ENCODE measurements at regions not wholly inside any gene's neighbourhood (a gene's known extent, or its start where the extent isn't known, plus 50 kb on each side); places are given as distances from the start of the nearest gene placed in this dataset.
A peak's percentile ranks its signal among the peaks of the same experiment; 100 is the strongest.

DNA sequence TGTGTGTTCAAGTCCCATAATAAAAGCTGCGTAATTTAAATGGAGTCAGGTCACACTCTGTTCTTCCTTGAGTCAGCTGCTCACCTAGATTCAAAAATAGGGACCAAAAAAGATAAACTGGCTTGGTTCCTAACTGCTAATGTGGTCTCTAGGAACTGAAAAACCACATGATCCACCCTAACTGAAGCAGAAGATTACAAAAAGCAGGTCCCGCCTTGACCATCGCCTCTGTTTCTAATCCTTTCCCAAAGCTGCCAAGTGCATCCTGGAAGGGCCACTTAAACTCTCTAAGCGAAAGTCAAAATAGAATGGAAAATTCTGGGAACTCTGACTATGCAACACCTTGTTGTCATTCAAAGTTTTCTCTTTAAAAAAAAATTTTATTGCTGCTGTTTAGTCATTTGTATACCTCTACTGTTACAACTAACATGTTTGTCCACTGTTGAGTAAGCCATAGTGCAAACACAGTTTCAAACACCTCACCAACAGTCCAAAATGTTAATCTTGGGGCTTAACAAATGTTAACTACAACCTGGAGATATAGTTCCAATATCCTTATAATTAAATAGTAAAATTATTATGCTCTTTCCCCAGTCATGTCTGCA is 88.9 kb upstream of the THBS1 start:
- Histone ChIP-seq H3K4me3 (no peak overlapping the region), H3K9me3 (no peaks in the 10 kb centered on the region), H3K27me3 (no peaks in the 10 kb centered on the region), H3K27ac (peak overlapping the region; percentile 43), H3K36me3 (no peaks in the 10 kb centered on the region), H3K4me1 (peaks cover 19% of the 10 kb centered on the region)
- no peak for TF ChIP-seq POLR2A (IDR thresholded peaks at IDR 0.05)
- TF ChIP-seq, protein P1, sequence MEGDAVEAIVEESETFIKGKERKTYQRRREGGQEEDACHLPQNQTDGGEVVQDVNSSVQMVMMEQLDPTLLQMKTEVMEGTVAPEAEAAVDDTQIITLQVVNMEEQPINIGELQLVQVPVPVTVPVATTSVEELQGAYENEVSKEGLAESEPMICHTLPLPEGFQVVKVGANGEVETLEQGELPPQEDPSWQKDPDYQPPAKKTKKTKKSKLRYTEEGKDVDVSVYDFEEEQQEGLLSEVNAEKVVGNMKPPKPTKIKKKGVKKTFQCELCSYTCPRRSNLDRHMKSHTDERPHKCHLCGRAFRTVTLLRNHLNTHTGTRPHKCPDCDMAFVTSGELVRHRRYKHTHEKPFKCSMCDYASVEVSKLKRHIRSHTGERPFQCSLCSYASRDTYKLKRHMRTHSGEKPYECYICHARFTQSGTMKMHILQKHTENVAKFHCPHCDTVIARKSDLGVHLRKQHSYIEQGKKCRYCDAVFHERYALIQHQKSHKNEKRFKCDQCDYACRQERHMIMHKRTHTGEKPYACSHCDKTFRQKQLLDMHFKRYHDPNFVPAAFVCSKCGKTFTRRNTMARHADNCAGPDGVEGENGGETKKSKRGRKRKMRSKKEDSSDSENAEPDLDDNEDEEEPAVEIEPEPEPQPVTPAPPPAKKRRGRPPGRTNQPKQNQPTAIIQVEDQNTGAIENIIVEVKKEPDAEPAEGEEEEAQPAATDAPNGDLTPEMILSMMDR (IDR thresholded peaks at IDR 0.05) = no peak
- no peak for TF ChIP-seq POLR2AphosphoS5 (IDR thresholded peaks at IDR 0.05; ENCODE audit: insufficient read depth in 1 of 2, low read depth in 1 of 2)
- intact Hi-C loops (cut with DNase I) = loop anchor here (10.0 kb wide), 1 partner anchor 83 kb away; no protein-coding TSS in a partner anchor
- DNase-seq (ENCODE audit: extremely low spot score in 2 of 2) = no peak

DNA sequence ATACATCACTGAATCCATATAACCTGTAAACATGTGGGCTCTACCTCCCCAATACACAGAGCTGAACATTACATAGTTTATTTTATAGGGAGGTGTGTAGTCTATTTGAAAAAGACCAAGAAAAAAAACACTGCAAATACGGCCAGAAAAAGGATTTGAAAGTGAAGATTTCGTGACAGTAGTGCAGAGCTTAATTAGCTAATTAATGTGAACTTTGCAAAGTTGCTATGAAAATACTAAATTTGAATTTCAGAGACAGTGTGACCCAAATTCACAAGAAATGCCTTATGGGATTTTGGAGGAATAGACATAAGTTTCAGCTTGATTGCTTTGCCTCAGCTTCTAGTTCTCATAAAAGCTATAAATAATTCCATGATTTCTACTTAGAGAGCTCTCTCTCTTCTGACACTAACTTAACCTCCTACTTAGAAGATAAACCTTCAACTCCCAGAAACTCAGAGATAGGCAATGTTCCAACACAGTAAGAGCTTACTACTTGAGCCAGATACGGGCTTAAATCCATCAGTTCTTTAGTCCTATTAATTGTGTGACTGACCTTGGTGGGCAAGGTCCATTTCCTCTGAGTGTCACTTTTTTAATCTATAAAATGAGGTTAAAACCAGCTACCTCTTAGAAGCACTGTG is 87.3 kb upstream of the THBS1 start:
- TF ChIP-seq POLR2AphosphoS5 (IDR thresholded peaks at IDR 0.05; ENCODE audit: insufficient read depth in 1 of 2, low read depth in 1 of 2) = no peak
- TF ChIP-seq POLR2A (IDR thresholded peaks at IDR 0.05) = no peak
- TF ChIP-seq, protein P1 (IDR thresholded peaks at IDR 0.05) = no peak
- intact Hi-C loops (cut with DNase I) = loop anchor here (10.0 kb wide), 1 partner anchor 81 kb away; no protein-coding TSS in a partner anchor
- peaks cover 5% of the 10 kb centered on the region for H3K4me1 ChIP-seq

DNA sequence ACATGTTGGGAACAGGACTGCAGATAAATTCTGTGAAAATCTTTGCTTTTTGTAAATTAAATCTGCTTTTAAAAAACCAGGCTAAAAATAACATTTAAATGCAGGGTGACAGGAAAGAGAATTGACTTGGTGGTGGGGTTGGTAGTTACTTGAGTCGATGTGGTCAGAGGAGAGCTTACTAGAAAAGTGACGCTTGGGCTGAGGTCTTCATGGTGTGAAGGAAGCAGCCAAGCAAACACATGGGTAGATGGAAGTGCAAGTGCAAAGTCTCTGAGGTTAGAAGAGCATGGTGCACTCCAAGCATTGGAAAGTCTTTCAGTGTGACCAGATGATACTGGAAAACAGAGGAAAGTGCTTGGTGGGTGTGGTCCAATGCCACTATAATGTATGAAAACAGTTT is 86.4 kb upstream of the THBS1 start:
- Histone ChIP-seq H3K4me1 (peaks cover 5% of the 10 kb centered on the region), H3K27ac (no peak overlapping the region), H3K4me3 (no peak overlapping the region), H3K27me3 (no peaks in the 10 kb centered on the region), H3K36me3 (no peaks in the 10 kb centered on the region), H3K9me3 (no peaks in the 10 kb centered on the region)
- TF ChIP-seq POLR2A (IDR thresholded peaks at IDR 0.05) (no peak), POLR2AphosphoS5 (IDR thresholded peaks at IDR 0.05; ENCODE audit: insufficient read depth in 1 of 2, low read depth in 1 of 2) (no peak)
- TF ChIP-seq, protein P1 (IDR thresholded peaks at IDR 0.05) = no peak
- intact Hi-C loops (cut with DNase I) = loop anchor here (10.0 kb wide), 1 partner anchor 80 kb away; no protein-coding TSS in a partner anchor
- DNase-seq (ENCODE audit: extremely low spot score in 2 of 2) = no peak

More for the DNA sequence above, 87.3 kb upstream of the THBS1 start:
- DNase-seq (ENCODE audit: extremely low spot score in 2 of 2) = no peak
- Histone ChIP-seq H3K27ac (no peak overlapping the region), H3K9me3 (no peaks in the 10 kb centered on the region), H3K4me3 (no peak overlapping the region), H3K36me3 (no peaks in the 10 kb centered on the region), H3K27me3 (no peaks in the 10 kb centered on the region)

DNA sequence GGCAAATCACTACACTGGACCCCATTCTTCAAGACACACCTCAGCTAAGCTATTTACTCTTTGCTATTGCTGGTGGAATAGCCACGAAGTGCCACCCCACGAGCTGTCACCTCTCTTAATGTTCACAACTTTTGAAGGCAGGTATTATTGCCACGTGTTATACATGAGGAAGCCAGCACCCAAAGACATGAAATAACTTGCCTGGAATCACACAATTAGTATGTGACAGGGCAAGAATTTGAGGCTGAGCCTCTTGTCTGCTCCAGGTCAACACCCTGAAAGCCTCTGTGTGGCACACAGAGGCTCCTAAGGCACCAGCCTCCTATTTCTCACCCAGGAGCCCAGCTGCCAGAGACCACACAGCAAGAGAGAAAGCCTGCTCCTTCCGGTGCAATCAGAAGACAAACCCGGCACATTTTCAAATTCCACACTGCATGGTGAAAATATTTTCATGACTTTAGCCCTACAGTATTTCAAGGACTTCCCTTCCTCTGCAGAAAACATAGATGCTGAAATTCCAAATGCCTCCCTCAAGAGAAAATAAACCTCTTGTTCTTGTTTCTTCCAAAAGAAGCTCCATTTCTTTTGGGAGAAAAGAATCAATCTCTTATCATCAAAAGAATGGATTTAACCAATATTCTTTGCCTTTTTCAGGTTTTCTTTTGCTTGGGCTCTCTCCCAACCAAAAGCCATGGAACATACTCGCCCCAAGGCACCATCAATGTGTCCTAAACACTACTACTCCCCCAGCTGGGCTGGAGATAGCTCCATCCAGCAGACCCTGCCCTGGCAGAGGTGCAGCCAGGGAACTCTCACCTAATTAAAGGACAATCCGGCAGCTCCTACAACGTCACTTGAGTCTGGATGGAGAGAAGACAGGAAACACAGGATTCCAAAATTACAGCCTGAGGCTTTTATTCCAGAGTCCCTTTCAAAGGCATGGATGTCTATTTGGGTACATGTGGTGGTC is 84.7 kb upstream of the THBS1 start:
- no peak for TF ChIP-seq POLR2AphosphoS5 (IDR thresholded peaks at IDR 0.05; ENCODE audit: insufficient read depth in 1 of 2, low read depth in 1 of 2)
- TF ChIP-seq, protein P1 (IDR thresholded peaks at IDR 0.05) = no peak
- no peak for TF ChIP-seq POLR2A (IDR thresholded peaks at IDR 0.05)
- Histone ChIP-seq H3K27ac (no peak overlapping the region), H3K36me3 (no peaks in the 10 kb centered on the region), H3K4me1 (peaks cover 5% of the 10 kb centered on the region), H3K27me3 (no peaks in the 10 kb centered on the region), H3K9me3 (no peaks in the 10 kb centered on the region), H3K4me3 (no peak overlapping the region)
- intact Hi-C loops (cut with DNase I) = loop anchor here (10.0 kb wide), 1 partner anchor 79 kb away; no protein-coding TSS in a partner anchor
- DNase-seq (ENCODE audit: extremely low spot score in 2 of 2) = no peak

Measured in vagina (tissue), 2 donors.